Neural cell (in vitro differentiated cells): ENCODE measurements at regions not wholly inside any gene's neighbourhood (a gene's known extent, or its start where the extent isn't known, plus 50 kb on each side); places are given as distances from the start of the nearest gene placed in this dataset.

Source experiments
- H2AFZ ChIP-seq: fragments of 200-600, 300-800 bp; sonication (generic), shearing (Covaris generic); 2 replicates; pipeline ENCODE4 v1.6.0; 2014; ENCODE audit warnings: low read depth, mild to moderate bottlenecking, antibody characterized with exemption, low read length, moderate library complexity
- H3F3A ChIP-seq: fragments of 200-600 bp; shearing (Covaris generic); 2 replicates; pipeline ENCODE4 v1.6.1; 2016; ENCODE audit warnings: mild to moderate bottlenecking, moderate library complexity, mixed read lengths, antibody characterized with exemption, low read length; ENCODE audit not compliant: insufficient read depth, poor library complexity, severe bottlenecking
- H3K27ac ChIP-seq: fragments of 200-600, 300-800 bp; sonication (generic), shearing (Covaris generic); 2 replicates; pipeline ENCODE4 v1.5.1; 2014; ENCODE audit warnings: mild to moderate bottlenecking, low read length, moderate library complexity
- H3K27me3 ChIP-seq: fragments of 300-800, 200-600 bp; sonication (generic), shearing (Covaris generic); 2 replicates; pipeline ENCODE4 v1.6.0; 2014; ENCODE audit warnings: mild to moderate bottlenecking, low read depth, low read length, moderate library complexity; ENCODE audit not compliant: insufficient read depth
- H3K36me3 ChIP-seq: fragments of 300-800, 200-600 bp; sonication (generic), shearing (Covaris generic); 2 replicates; pipeline ENCODE4 v1.5.1; 2014; ENCODE audit warnings: mild to moderate bottlenecking, antibody characterized with exemption, low read length, moderate library complexity; ENCODE audit not compliant: insufficient read depth
- H3K4me2 ChIP-seq: fragments of 300-800, 200-600 bp; sonication (generic), shearing (Covaris generic); 2 replicates; pipeline ENCODE4 v1.6.0; 2014; ENCODE audit warnings: mild to moderate bottlenecking, low read length
- H3K4me3 ChIP-seq: fragments of 300-800, 200-600 bp; sonication (generic), shearing (Covaris generic); 2 replicates; pipeline ENCODE4 v1.5.1; 2014; ENCODE audit warnings: mild to moderate bottlenecking, low read length, moderate library complexity
- H3K79me2 ChIP-seq: fragments of 200-600 bp; shearing (Covaris generic); replicated peaks from 2 replicates; pipeline ENCODE4 v1.6.0; 2014; ENCODE audit warnings: mild to moderate bottlenecking, low read length, moderate library complexity; ENCODE audit not compliant: insufficient read depth
- H3K9ac ChIP-seq: fragments of 300-800, 200-600 bp; sonication (generic), shearing (Covaris generic); 2 replicates; pipeline ENCODE4 v1.6.1; 2016; ENCODE audit warnings: mild to moderate bottlenecking, low read length, mixed read lengths
- H3K9me2 ChIP-seq: fragments of 200-600 bp; shearing (Covaris generic); 2 replicates; pipeline ENCODE4 v1.6.1; 2016; ENCODE audit warnings: mild to moderate bottlenecking, low read length, mixed read lengths; ENCODE audit not compliant: insufficient read depth
- H3K9me3 ChIP-seq: fragments of 200-600, 300-800 bp; sonication (generic), shearing (Covaris generic); 2 replicates; pipeline ENCODE4 v1.6.1; 2016; ENCODE audit warnings: mild to moderate bottlenecking, mixed run types, low read length, moderate library complexity, mixed read lengths
- H4K20me1 ChIP-seq: fragments of 200-600 bp; shearing (Covaris generic); 2 replicates; pipeline ENCODE4 v1.6.1; 2016; ENCODE audit warnings: mild to moderate bottlenecking, mixed run types; ENCODE audit not compliant: insufficient read depth
- CTCF ChIP-seq: fragments of 450-650 bp; IDR thresholded peaks from 2 replicates; pipeline ENCODE4 v1.5.1; 2014; ENCODE audit warnings: antibody characterized with exemption, mild to moderate bottlenecking, moderate library complexity; ENCODE audit not compliant: poor library complexity, severe bottlenecking
- EP300 ChIP-seq: fragments of 450-650 bp; conservative IDR thresholded peaks from 2 replicates; pipeline ENCODE4 v1.6.1; 2014; ENCODE audit warnings: antibody characterized with exemption, mild to moderate bottlenecking, moderate library complexity; ENCODE audit not compliant: poor library complexity, severe bottlenecking
- EZH2 ChIP-seq: fragments of 200-600, 300-800 bp; shearing (Covaris generic), sonication (generic); IDR thresholded peaks from 2 replicates; pipeline ENCODE4 v1.6.1; 2014; ENCODE audit warnings: antibody characterized with exemption, low read length, borderline replicate concordance, mild to moderate bottlenecking; ENCODE audit not compliant: insufficient read depth, poor library complexity, severe bottlenecking
- MXI1 ChIP-seq: fragments of 450-650 bp; conservative IDR thresholded peaks from 2 replicates; pipeline ENCODE4 v1.6.1; 2014; ENCODE audit warnings: antibody characterized with exemption, mild to moderate bottlenecking; ENCODE audit not compliant: poor library complexity, severe bottlenecking
- POLR2AphosphoS5 ChIP-seq: IDR thresholded peaks from 2 replicates; pipeline ENCODE4 v1.6.1; 2012
- RAD21 ChIP-seq: fragments of 450-650 bp; conservative IDR thresholded peaks from 2 replicates; pipeline ENCODE4 v1.6.1; 2014; ENCODE audit warnings: antibody characterized with exemption, mild to moderate bottlenecking, moderate library complexity
- REST ChIP-seq: IDR thresholded peaks from 2 replicates; pipeline ENCODE4 v1.6.1; 2012; ENCODE audit warnings: borderline replicate concordance
- SMC3 ChIP-seq: fragments of 450-650 bp; conservative IDR thresholded peaks from 2 replicates; pipeline ENCODE4 v1.6.1; 2014; ENCODE audit warnings: antibody characterized with exemption, mild to moderate bottlenecking, moderate library complexity; ENCODE audit not compliant: poor library complexity
- TAF1 ChIP-seq: IDR thresholded peaks from 2 replicates; pipeline ENCODE4 v1.6.1; 2012; ENCODE audit warnings: low read depth

GRCh38 chr6:56852260-56853010 lies 102.5 kb upstream of the BEND6 start:
- no peaks in the 10 kb centered on the region for H3K9me3 ChIP-seq
- H3K79me2 ChIP-seq = peaks cover 13% of the 10 kb centered on the region
- H3F3A ChIP-seq = no peaks in the 10 kb centered on the region
- H2AFZ ChIP-seq = no peak overlapping the region
- H3K27me3 ChIP-seq = no peaks in the 10 kb centered on the region
- no peaks in the 10 kb centered on the region for H4K20me1 ChIP-seq
- no peak overlapping the region for H3K9ac ChIP-seq
- H3K9me2 ChIP-seq = no peaks in the 10 kb centered on the region
- H3K4me3 ChIP-seq = peak overlapping the region; percentile 73
- no peaks in the 10 kb centered on the region for H3K36me3 ChIP-seq
- TF ChIP-seq CTCF (no peak), TAF1 (no peak)
- peak overlapping the region; percentile 53 for H3K4me2 ChIP-seq
- H3K27ac ChIP-seq = no peak overlapping the region

GRCh38 chr6:56851541-56852259 lies 103.2 kb upstream of the BEND6 start:
- Histone ChIP-seq H3F3A (no peaks in the 10 kb centered on the region), H3K9me2 (no peaks in the 10 kb centered on the region), H3K4me2 (peak overlapping the region; percentile 53), H3K27me3 (no peaks in the 10 kb centered on the region), H3K79me2 (peaks cover 13% of the 10 kb centered on the region), H2AFZ (peak overlapping the region; percentile 74), H4K20me1 (no peaks in the 10 kb centered on the region), H3K9me3 (no peaks in the 10 kb centered on the region), H3K9ac (peak overlapping the region; percentile 67), H3K4me3 (peak overlapping the region; percentile 73), H3K27ac (no peak overlapping the region), H3K36me3 (no peaks in the 10 kb centered on the region)
- TF ChIP-seq MXI1 = peak; percentile 34
- TF ChIP-seq TAF1 = no peak
- peak; percentile 67 for TF ChIP-seq EP300
- no peak for TF ChIP-seq EZH2
- peak; percentile 92 for TF ChIP-seq CTCF
- TF ChIP-seq RAD21 = peak; percentile 87
- peak; percentile 86 for TF ChIP-seq SMC3
- no peak for TF ChIP-seq POLR2AphosphoS5
- TF ChIP-seq REST = no peak
